NCI-H1694 (cell line): ENCODE measurements at regions not wholly inside any gene's neighbourhood (a gene's known extent, or its start where the extent isn't known, plus 50 kb on each side); places are given as distances from the start of the nearest gene placed in this dataset.
"Not testable (repeated sequence)": the region's sequence is repeated elsewhere in the genome, so short reads cannot be mapped to it uniquely, and the experiment has no call there.

Experiments used
- DNase-seq: peaks from one replicate; lab custom pipeline; 2025; lab: John Stamatoyannopoulos, UW

DNA sequence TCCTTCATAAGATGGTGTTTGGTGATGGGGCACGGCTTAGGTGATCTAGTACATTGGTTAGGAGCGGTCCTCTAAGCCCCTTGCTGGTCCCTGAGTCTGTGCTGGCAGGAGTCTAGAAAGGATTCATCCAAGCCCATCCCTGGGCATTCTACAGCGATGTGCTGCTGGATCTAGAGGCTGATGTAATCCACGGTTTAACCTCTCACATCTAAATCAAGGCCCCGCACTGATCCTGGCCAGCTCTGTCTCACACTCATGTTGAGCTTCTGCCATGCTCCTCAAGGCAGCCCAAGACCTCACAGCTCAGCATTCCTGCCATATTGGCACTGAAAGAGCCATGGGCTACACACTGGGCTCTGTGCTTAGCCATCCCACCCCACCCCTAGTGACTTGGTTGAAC is 664.8 kb downstream of the STK39 start:
- DNase-seq: no peak

GRCh38 chr2:167581961-167582574 is 665.3 kb downstream of the STK39 start:
- DNase-seq: peak; percentile 83

DNA sequence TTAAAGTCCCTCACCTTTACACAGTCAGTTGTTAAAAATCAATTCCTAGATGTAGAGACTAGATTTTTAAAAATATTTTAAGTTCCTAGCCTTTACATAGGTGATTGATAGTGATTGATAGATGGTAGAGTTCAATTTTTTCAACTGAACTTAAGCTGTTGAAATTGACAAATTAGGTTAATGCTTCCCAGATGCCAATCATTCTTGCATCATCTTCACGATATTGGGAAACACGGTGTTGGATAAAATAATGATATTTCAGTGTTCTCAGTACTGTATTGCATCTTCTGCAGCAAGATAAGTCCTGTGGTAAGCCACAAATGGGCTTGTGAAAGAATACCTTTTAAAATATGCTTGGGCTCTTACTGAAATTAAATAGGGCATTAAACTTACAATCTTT is 667.6 kb downstream of the STK39 start:
- no peak for DNase-seq

- DNase-seq: no peak
These were observed 672.1 kb downstream of the STK39 start for GRCh38 chr2:167575276-167575675.

GRCh38 chr2:167572883-167573619 is 674.3 kb downstream of the STK39 start:
- DNase-seq: no peak

- no peak for DNase-seq
These were observed 677.0 kb downstream of the STK39 start for GRCh38 chr2:167570370-167570769.

GRCh38 chr2:167563885-167564619 is 675.8 kb downstream of the XIRP2 start:
- not testable (repeated sequence) for DNase-seq

DNA sequence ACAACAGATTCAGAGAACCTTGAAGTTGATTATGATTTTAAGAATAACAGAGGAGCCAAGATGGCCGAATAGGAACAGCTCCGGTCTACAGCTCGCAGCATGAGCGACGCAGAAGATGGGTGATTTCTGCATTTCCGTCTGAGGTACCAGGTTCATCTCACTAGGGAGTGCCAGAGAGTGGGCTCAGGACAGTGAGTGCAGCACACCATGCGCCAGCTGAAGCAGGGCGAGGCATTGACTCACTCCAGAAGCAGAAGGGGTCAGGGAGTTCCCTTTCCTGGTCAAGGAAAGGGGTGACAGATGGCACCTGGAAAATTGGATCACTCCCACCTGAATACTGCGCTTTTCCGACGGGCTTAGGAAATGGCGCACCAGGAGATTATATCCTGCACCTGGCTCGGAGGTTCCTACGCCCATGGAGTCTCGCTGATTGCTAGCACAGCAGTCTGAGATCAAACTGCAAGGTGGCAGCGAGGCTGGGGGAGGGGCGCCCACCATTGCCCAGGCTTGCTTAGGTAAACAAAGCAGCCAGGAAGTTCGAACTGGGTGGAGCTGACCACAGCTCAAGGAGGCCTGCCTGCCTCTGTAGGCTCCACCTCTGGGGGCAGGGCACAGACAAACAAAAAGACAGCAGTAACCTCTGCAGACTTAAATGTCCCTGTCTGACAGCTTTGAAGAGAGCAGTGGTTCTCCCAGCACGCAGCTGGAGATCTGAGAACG is 670.2 kb downstream of the XIRP2 start:
- not testable (repeated sequence) for DNase-seq

DNA sequence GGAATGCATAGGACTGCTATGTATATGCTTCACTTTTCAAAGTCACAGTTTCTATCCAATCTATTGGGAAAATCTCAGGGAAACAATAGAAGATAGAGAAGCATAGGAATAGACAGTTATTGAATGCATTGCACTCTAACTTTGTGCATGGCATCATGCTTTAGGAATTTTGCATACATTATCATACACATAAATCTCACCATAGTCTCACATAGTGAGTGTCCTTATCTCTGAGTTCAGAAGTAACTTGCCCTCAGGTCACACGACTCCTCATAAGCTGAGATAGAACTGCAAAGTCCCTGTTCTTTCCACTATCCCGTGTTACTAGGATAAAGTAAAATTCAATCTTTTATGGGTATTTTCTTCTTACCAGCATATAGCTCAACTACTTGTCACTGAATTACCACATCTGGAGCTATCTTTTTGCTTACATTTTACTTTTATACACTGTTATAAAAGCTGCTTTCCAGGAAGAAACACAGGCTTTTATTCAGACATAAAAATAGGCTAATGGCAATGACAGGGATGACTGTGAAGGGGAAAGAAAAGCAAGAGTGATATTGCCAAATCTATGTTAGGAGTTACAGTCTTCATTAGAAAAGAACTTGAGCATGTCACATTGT is 666.9 kb downstream of the XIRP2 start:
- no peak for DNase-seq

GRCh38 chr2:167553635-167554034 is 665.4 kb downstream of the XIRP2 start:
- no peak for DNase-seq

GRCh38 chr2:167551416-167551815 is 663.1 kb downstream of the XIRP2 start:
- DNase-seq: no peak

DNA sequence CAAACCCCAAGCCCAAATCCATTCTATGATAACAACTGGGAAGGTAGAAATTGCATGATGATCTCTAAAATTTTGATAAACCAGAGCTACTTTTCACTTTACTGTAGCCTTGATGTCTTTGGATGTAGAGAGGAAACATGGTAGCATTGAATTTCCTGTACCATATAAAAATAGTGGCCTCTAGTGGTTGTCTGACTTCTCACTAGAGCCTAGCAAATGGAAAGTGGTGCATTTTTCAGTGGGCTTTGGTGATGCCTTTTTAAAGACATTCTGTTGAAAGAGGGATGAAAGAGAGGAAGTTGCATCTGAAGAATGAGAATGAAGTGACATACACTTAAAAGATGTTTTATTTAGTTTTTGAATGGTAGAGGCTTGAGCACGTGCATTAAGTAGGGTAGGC is 662.2 kb downstream of the XIRP2 start:
- peak; percentile 35 for DNase-seq

- no peak for DNase-seq
These were observed 660.1 kb downstream of the XIRP2 start for GRCh38 chr2:167548396-167548795.

DNA sequence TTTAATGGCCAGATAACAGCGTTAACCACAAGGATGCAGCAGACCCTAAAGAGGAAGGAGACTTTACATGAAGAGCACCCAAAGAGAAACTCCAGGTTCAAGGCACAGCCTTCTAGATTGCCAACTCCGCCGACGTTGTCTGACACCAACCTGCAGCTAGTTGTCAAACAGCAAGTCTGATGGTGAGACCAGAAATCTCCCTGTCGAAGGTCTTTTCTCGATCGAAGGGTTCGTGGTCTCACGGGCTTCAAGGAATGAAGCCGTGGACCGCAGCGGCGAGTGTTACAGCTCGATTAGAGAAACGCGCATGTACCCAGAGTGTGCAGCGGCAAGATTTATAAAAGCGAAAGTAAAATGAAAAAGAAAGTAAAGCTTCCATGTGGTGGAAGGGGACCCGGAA is 656.3 kb downstream of the XIRP2 start:
- DNase-seq: no peak

DNA sequence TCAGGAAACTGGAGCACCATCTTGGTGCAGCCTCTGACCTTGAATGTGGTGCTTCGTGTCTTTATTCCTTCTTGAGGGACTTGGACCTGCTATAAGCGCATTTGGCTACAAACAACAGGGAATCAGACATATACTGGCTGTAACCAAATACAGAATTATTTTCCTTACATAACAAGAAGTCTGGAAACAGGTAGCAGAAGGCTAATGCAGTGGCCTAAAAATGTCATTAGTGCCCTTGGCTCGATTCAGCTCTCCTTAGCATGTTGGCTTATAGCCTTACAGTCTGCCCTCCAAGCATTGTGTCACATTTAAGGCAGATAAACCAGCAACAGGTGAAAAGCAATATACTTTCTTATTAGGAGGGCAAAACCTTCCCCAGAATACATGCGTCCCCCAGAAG is 655.4 kb downstream of the XIRP2 start:
- DNase-seq: no peak

GRCh38 chr2:167537743-167538142 is 649.5 kb downstream of the XIRP2 start:
- no peak for DNase-seq

DNA sequence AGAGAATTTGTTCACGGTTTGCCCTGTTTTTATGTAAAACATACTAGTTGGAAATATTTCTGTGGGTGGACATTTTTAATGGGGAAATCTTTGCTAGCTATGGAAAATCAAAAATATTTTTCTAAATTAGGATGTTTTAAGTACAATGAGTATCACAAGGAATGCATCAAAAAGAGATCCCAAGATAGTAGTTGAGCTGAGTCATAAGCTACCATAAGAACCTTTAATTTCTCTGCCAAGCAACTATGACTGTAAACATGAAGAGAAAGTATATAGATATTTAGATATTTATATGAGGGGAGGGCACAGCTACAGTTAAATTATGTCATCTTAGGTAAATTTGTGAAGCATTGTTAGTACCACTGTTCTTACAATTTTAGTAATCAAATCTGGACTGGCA is 646.2 kb downstream of the XIRP2 start:
- DNase-seq: no peak

DNA sequence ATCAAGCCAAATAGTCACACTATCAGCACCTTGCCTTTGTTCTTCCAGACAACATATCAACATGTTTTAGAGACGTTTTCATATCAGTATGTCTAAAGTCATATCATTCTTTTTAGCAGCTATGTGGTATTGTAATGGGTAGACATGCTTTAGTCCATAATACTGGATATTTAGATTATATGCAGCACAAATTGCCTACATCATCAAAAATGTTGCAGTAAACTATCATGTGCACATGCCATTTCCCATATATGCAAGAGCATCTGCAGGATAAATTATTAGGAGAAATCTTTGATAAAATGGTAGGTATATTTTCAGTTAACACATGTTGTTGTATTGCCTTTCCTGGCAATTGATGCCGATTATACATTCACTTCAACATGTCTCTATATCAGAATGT is 636.5 kb downstream of the XIRP2 start:
- no peak for DNase-seq

DNA sequence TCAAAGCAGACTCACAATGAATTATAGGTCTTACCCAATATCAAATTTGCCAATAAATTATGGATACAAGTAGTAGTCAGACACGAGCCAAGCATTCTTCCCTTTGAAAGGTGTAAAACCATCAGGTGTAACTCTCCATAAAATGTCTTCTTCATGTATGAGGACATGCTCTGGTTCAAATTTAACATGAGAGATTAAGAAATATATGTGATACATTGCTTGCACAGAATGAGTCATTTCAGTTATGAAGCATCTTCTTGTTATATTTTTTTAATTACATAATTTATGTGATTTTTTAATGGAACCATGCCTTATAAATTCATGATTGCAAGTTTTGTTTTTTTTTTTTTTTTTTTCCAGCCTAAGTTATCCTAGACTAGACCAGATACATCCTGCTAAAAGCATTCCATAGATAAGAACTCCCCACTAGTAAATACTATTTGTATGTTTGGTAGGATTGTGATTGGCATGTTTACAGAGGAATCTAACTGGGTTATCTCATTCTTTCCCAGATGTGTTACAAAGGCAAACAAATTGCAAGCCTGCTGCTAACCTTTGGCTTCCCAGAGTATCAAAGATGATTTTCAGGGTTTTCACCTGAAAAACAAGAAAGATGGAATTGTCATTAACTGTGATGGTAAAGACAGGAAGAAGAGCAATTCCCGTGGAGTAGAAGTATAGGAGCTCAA is 621.9 kb downstream of the XIRP2 start:
- no peak for DNase-seq

DNA sequence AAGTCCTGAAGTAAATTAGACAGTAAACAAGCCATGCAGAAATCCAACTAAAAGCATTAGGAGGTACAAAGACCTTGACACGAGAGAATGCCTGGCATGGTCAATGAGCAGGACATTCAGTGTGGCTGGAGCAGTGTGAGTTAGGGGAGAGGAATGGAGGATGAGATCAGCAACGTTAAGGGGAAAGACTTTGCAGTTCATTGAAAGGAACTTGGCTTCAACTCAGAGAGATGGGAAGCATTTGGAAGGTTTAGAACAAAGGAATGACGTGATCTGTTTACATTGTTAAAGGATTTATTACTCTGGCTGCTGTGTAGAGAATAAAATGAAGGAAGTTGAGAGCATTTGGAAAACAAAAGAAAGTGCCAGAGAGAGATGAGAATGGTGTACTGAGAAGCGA is 621.3 kb downstream of the XIRP2 start:
- DNase-seq: no peak

DNA sequence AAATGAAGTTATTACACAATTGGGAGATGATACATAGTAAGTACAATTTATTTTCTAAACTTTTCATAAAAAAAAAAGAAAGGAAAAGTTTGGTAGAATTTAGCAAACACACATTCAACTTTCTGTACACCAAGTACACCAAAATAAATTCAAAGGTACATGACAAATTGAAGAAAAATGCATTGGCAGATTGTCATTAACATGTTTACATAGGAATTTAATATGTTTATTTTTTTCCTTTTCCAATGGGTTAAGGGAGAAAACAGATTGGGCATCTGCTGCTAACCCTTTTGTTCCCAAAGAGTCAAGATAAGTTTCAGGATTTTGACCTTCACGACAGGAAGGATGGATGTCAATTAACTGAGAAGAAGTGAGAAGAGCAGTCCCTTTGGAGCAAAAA is 620.4 kb downstream of the XIRP2 start:
- DNase-seq: no peak

DNA sequence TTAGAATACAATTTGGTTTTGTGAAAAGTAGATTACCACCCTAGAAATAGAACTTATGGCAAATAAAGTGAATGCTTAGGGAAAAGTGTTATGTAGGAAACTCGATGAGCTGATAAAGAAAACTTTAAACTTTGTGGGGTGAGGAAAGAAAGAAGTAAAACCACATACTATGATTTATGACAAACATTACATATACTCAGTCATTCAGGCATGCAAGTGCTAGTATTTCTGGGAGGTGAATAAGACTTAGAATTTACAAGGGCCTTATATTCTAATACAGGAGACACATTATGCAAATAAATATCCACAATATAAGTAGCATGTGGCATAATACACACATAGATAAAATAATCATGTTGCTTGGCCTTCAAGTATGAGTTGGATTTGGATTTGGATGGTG is 618.1 kb downstream of the XIRP2 start:
- DNase-seq: no peak
